Mesothelial cell of epicardium (in vitro differentiated cells): ENCODE measurements at regions not wholly inside any gene's neighbourhood (a gene's known extent, or its start where the extent isn't known, plus 50 kb on each side); places are given as distances from the start of the nearest gene placed in this dataset.

Source experiments
- DNase-seq, 2 experiments: peaks; one replicate each; pipeline ENCODE4 v3.0.0; 2021; ENCODE audit warnings: low spot score in 2 of 2; ENCODE audit not compliant: unreplicated experiment in 2 of 2
- H3K27ac Mint-ChIP-seq: 2 replicates; pipeline ENCODE4 v1.8.0; 2021; ENCODE audit warnings: mixed read lengths
- H3K27me3 Mint-ChIP-seq: 2 replicates; pipeline ENCODE4 v1.8.0; 2021; ENCODE audit warnings: low read depth, mixed read lengths
- H3K36me3 Mint-ChIP-seq: 2 replicates; pipeline ENCODE4 v1.8.0; 2021; ENCODE audit warnings: mixed read lengths
- H3K4me1 Mint-ChIP-seq: 2 replicates; pipeline ENCODE4 v1.8.0; 2021; ENCODE audit warnings: mixed read lengths
- H3K4me3 Mint-ChIP-seq: 2 replicates; pipeline ENCODE4 v1.8.0; 2021; ENCODE audit warnings: mild to moderate bottlenecking, moderate library complexity, mixed read lengths
- H3K9me3 Mint-ChIP-seq: 2 replicates; pipeline ENCODE4 v1.8.0; 2021; ENCODE audit warnings: mixed read lengths
- TF ChIP-seq, protein P1 (sequence below): fragments of 200-600 bp; sonication (generic); IDR thresholded peaks from one replicate; pipeline ENCODE4 v1.5.0; 2021; ENCODE audit warnings: antibody characterized with exemption; ENCODE audit not compliant: unreplicated experiment

DNA sequence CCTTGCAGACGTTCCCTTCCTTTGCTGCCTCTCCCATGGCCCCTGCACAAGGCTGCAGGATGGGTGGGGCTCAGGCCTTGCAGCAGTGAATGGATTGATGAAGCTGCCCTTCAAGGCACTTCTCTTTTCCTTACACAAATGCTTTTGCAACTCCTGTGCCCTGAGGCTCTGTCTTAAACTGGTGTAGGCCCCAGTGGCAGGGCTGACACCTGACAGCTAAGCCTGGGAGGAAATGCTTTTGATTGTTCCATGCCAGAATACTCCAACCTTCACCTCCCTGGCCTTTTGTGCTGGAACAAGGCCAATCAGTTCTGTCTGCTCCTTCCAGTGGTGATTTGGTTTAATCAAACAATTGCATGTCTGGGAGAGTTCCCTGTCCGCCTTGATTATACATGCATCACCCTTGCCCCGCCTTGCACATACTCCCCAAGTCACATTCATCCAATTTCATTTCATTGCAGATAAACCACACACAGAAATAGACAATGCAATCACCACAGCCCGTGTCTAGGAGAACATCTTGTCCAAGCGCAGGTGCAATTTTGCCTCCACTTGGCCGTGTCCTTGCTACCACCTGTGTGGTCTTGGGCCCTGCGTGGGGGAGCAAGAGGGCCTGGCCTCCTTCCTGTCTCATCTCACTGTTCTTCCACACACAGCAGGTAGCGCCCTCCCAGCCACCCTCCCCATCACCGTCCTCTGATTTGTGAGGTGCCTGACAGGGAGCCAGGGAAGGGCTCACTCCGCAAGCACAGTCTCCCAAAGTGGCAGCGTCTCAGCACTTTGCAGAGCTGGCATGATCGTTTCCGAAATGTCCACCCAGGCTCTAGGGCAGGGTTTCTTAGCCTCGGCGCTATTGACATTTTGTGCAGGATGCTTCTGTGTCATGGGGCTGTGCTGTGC lies 120.4 kb downstream of the CDH26 start:
- no peak overlapping the region for H3K4me3 Mint-ChIP-seq
- H3K4me1 Mint-ChIP-seq: peaks cover 21% of the 10 kb centered on the region
- DNase-seq: no peak
- H3K36me3 Mint-ChIP-seq: no peaks in the 10 kb centered on the region
- H3K27ac Mint-ChIP-seq: peak overlapping the region; percentile 8
- peaks cover 19% of the 10 kb centered on the region for H3K27me3 Mint-ChIP-seq
- TF ChIP-seq, protein P1, sequence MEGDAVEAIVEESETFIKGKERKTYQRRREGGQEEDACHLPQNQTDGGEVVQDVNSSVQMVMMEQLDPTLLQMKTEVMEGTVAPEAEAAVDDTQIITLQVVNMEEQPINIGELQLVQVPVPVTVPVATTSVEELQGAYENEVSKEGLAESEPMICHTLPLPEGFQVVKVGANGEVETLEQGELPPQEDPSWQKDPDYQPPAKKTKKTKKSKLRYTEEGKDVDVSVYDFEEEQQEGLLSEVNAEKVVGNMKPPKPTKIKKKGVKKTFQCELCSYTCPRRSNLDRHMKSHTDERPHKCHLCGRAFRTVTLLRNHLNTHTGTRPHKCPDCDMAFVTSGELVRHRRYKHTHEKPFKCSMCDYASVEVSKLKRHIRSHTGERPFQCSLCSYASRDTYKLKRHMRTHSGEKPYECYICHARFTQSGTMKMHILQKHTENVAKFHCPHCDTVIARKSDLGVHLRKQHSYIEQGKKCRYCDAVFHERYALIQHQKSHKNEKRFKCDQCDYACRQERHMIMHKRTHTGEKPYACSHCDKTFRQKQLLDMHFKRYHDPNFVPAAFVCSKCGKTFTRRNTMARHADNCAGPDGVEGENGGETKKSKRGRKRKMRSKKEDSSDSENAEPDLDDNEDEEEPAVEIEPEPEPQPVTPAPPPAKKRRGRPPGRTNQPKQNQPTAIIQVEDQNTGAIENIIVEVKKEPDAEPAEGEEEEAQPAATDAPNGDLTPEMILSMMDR: no peak
- H3K9me3 Mint-ChIP-seq: no peaks in the 10 kb centered on the region

DNA sequence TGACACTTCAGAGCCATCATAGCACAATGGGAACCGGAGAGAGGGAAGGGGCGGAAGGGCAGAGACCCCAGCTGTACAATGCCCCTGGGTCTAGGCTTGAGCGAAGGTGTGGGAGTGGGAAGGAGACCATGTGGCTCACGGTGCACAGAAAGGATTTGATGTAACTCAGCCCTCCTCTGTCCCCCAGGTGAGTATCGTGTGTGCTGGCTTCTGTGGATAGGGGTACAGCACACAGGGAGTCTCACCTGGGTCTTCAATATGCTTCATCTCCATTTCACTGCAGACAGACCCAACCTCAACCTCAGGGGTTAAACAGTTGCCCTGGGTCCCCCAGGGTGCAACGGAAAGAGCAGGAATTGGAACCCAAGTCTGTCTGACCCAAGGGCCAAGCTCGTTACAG lies 122.2 kb downstream of the CDH26 start:
- Mint-ChIP-seq H3K4me1 (peaks cover 21% of the 10 kb centered on the region), H3K27me3 (peaks cover 31% of the 10 kb centered on the region)
- DNase-seq: no peak

DNA sequence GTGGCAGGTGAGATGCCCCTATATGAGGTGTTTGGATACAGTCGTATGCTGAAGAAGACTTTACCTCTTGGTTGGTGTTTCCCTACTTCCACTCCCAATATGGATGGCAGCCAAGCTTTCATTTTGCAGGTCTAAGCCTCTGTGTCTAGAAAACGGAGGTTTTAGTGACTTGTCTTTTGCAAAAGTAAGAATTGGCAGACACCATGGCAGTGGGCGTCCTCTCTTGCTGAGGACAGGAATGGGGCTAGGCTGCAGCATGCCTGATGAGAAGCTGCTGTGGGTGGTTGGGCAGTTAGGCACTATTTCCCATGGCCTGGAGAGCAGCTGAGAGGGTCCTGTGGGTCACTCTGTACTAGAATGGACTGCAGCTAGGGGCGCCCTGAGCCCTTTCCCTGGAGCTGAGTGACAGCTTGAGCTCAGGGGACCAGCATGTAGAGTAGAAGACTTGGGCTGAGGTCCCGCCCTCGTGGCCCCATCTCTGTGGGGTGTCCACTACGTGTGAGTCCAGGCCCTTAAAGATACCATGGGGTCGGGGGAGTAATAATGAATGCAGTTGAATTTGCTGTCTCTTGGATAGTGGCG lies 127.4 kb downstream of the CDH26 start:
- H3K27ac Mint-ChIP-seq: no peak overlapping the region
- peaks cover 52% of the 10 kb centered on the region for H3K27me3 Mint-ChIP-seq
- H3K36me3 Mint-ChIP-seq: no peaks in the 10 kb centered on the region
- H3K9me3 Mint-ChIP-seq: no peaks in the 10 kb centered on the region
- no peak overlapping the region for H3K4me3 Mint-ChIP-seq
- TF ChIP-seq, protein P1: no peak
- no peaks in the 10 kb centered on the region for H3K4me1 Mint-ChIP-seq
- no peak for DNase-seq

More for the DNA sequence above, 122.2 kb downstream of the CDH26 start:
- TF ChIP-seq, protein P1: no peak
- Mint-ChIP-seq H3K9me3 (no peaks in the 10 kb centered on the region), H3K36me3 (no peaks in the 10 kb centered on the region), H3K4me3 (no peak overlapping the region), H3K27ac (no peak overlapping the region)

DNA sequence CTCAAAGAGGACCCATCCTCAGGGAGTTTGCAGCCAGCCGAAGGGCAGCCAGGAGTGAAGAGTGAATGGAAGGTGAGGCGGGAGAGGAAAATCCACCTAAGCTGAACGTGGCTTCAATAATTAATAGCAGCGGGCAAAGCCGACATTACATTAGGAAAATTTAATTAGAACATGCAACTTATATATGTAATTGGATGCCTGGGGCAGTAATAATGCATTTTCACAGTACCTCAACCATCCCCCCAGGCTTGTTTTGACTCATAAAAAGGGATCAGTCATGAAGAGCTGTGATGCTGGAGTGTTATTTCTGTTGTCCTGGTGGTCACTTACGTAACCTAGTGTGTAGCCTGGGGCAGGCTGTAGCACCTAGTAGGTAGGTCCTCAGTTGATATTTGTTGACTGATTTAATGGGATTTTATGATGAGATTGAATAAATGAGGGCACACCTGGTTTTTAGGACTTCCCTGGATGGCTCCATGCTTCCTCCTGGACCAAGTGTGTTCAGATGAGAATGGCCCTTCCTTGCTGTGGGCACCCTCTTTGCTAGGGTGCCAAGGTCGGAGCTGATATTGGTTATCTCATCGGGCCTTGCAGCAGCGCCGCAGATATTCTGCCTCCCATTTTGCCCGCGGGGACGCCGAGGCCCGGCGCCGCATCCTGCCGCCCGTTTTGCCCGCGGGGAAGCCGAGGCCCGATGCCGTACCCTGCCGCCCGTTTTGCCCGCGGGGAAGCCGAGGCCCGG lies 128.8 kb downstream of the CDH26 start:
- TF ChIP-seq, protein P1: no peak
- Mint-ChIP-seq H3K4me3 (no peak overlapping the region), H3K4me1 (no peaks in the 10 kb centered on the region), H3K27ac (no peak overlapping the region), H3K27me3 (peaks cover 41% of the 10 kb centered on the region), H3K9me3 (peaks cover 4% of the 10 kb centered on the region), H3K36me3 (no peaks in the 10 kb centered on the region)
- no peak for DNase-seq

DNA sequence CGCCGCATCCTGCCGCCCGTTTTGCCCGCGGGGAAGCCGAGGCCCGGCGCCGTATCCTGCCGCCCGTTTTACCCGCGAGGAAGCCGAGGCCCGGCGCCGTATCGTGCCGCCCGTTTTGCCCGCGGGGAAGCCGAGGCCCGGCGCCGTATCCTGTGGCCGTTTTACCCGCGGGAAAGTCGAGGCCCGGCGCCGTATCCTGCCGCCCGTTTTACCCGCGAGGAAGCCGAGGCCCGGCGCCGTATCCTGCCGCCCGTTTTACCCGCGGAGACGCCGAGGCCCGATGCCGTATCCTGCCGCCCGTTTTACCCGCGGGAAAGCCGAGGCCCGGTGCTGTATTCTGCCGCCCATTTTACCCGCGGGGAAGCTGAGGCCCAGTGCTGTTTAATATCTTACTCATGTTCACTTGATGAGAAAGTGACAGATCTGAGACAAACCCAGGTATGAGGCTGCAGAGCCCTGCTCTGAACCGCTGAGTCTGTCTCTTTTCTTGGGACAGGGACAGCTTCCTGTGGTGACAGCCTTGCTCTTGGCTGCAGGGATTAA lies 129.4 kb downstream of the CDH26 start:
- TF ChIP-seq, protein P1: no peak
- Mint-ChIP-seq H3K4me3 (no peak overlapping the region), H3K27me3 (peaks cover 39% of the 10 kb centered on the region), H3K36me3 (no peaks in the 10 kb centered on the region), H3K27ac (no peak overlapping the region), H3K4me1 (no peaks in the 10 kb centered on the region), H3K9me3 (peaks cover 9% of the 10 kb centered on the region)
- DNase-seq: no peak
